OCI-LY1 (cell line): ENCODE measurements at regions not wholly inside any gene's neighbourhood (a gene's known extent, or its start where the extent isn't known, plus 50 kb on each side); places are given as distances from the start of the nearest gene placed in this dataset.

Source experiments
- H2AFZ ChIP-seq: fragments of 200-600 bp; sonication (generic), shearing (Covaris generic); 2 replicates; pipeline ENCODE4 v1.6.0; 2014; ENCODE audit warnings: antibody characterized with exemption, mild to moderate bottlenecking, low read length
- H3F3A ChIP-seq: fragments of 200-600 bp; sonication (generic), shearing (Covaris generic); 2 replicates; pipeline ENCODE4 v1.6.0; 2014; ENCODE audit warnings: mild to moderate bottlenecking, antibody characterized with exemption, low read length, moderate library complexity; ENCODE audit not compliant: insufficient read depth
- H3K27ac ChIP-seq: fragments of 200-600 bp; sonication (generic); 2 replicates; pipeline ENCODE4 v1.5.1; 2014; ENCODE audit warnings: low read length, mixed run types, mild to moderate bottlenecking, low read depth; ENCODE audit not compliant: poor library complexity, severe bottlenecking
- H3K27me3 ChIP-seq: fragments of 200-600 bp; sonication (generic); 2 replicates; pipeline ENCODE4 v1.6.0; 2014; ENCODE audit warnings: antibody characterized with exemption, mild to moderate bottlenecking, low read length, moderate library complexity; ENCODE audit not compliant: insufficient read depth
- H3K36me3 ChIP-seq: fragments of 200-600 bp; sonication (generic); 2 replicates; pipeline ENCODE4 v1.6.1; 2014; ENCODE audit warnings: mild to moderate bottlenecking, antibody characterized with exemption, low read length, moderate library complexity, mixed read lengths; ENCODE audit not compliant: insufficient read depth
- H3K4me1 ChIP-seq: fragments of 200-600 bp; sonication (generic); 2 replicates; pipeline ENCODE4 v1.5.1; 2014; ENCODE audit warnings: mild to moderate bottlenecking, low read length, moderate library complexity; ENCODE audit not compliant: insufficient read depth, severe bottlenecking
- H3K4me2 ChIP-seq: fragments of 200-600 bp; sonication (generic), shearing (Covaris generic); 2 replicates; pipeline ENCODE4 v1.6.1; 2014; ENCODE audit warnings: low read length
- H3K4me3 ChIP-seq: fragments of 200-600 bp; sonication (generic); 2 replicates; pipeline ENCODE4 v1.5.1; 2014; ENCODE audit warnings: low read length, low read depth, mild to moderate bottlenecking, mixed read lengths; ENCODE audit not compliant: poor library complexity, severe bottlenecking
- H3K79me2 ChIP-seq: fragments of 200-600 bp; shearing (Covaris generic); 2 replicates; pipeline ENCODE4 v1.6.1; 2016; ENCODE audit warnings: mixed run types, low read length, mixed read lengths; ENCODE audit not compliant: insufficient read depth
- H3K9ac ChIP-seq: fragments of 200-600 bp; sonication (generic), shearing (Covaris generic); 2 replicates; pipeline ENCODE4 v1.6.1; 2014; ENCODE audit warnings: mild to moderate bottlenecking, low read length, mixed read lengths
- H3K9me2 ChIP-seq: fragments of 200-600 bp; sonication (generic), shearing (Covaris generic); 2 replicates; pipeline ENCODE4 v1.6.1; 2014; ENCODE audit warnings: low read depth, mild to moderate bottlenecking, low read length, mixed read lengths
- H3K9me3 ChIP-seq: fragments of 200-600 bp; shearing (Covaris generic); 2 replicates; pipeline ENCODE4 v1.6.1; 2014; ENCODE audit warnings: low read length, mixed read lengths
- H4K20me1 ChIP-seq: fragments of 200-600 bp; sonication (generic), shearing (Covaris generic); 2 replicates; pipeline ENCODE4 v1.6.0; 2016; ENCODE audit warnings: mild to moderate bottlenecking, low read length; ENCODE audit not compliant: insufficient read depth
- EZH2 ChIP-seq: fragments of 200-600 bp; sonication (generic), shearing (Covaris generic); IDR thresholded peaks from 2 replicates; pipeline ENCODE4 v1.8.0; 2017; ENCODE audit warnings: borderline replicate concordance, mixed run types, mild to moderate bottlenecking, antibody characterized with exemption, low read length, moderate library complexity, mixed read lengths
- TF ChIP-seq, protein P1 (sequence below): fragments of 200-600 bp; sonication (generic), shearing (Covaris generic); IDR thresholded peaks from 2 replicates; pipeline ENCODE4 v1.5.1; 2017; ENCODE audit warnings: mild to moderate bottlenecking, antibody characterized with exemption, low read length, moderate library complexity, mixed read lengths

DNA sequence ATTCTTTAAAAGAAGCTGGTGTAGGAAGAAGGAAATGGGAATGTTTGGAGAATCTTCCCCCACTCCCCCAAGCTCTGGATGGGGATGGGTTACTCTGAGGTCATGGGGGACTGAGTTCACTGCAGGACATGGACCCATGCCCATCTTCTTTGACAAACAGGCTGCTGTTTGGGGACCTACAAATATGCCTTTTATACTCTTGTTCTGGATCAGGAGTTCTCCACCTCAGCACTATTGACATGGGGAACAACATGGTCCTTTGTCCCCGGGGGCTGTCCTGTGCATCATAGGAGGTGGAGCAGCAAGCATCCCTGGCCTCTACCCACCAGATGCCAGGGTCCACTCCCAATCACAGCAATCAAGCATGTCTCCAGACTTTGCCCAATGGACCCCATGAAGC is 365.8 kb upstream of the C1orf174 start:
- no peak overlapping the region for H2AFZ ChIP-seq
- H3K9me2 ChIP-seq, result no peaks in the 10 kb centered on the region
- H3K36me3 ChIP-seq, result no peaks in the 10 kb centered on the region
- H3K79me2 ChIP-seq, result no peaks in the 10 kb centered on the region
- no peaks in the 10 kb centered on the region for H3K9me3 ChIP-seq
- H3K4me3 ChIP-seq, result no peak overlapping the region
- no peaks in the 10 kb centered on the region for H3K27me3 ChIP-seq
- H3K27ac ChIP-seq, result no peak overlapping the region
- no peaks in the 10 kb centered on the region for H3F3A ChIP-seq
- H4K20me1 ChIP-seq, result no peaks in the 10 kb centered on the region
- no peaks in the 10 kb centered on the region for H3K4me1 ChIP-seq
- TF ChIP-seq, protein P1, sequence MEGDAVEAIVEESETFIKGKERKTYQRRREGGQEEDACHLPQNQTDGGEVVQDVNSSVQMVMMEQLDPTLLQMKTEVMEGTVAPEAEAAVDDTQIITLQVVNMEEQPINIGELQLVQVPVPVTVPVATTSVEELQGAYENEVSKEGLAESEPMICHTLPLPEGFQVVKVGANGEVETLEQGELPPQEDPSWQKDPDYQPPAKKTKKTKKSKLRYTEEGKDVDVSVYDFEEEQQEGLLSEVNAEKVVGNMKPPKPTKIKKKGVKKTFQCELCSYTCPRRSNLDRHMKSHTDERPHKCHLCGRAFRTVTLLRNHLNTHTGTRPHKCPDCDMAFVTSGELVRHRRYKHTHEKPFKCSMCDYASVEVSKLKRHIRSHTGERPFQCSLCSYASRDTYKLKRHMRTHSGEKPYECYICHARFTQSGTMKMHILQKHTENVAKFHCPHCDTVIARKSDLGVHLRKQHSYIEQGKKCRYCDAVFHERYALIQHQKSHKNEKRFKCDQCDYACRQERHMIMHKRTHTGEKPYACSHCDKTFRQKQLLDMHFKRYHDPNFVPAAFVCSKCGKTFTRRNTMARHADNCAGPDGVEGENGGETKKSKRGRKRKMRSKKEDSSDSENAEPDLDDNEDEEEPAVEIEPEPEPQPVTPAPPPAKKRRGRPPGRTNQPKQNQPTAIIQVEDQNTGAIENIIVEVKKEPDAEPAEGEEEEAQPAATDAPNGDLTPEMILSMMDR, result no peak
- TF ChIP-seq EZH2, result no peak
- no peak overlapping the region for H3K4me2 ChIP-seq
- H3K9ac ChIP-seq, result no peak overlapping the region

DNA sequence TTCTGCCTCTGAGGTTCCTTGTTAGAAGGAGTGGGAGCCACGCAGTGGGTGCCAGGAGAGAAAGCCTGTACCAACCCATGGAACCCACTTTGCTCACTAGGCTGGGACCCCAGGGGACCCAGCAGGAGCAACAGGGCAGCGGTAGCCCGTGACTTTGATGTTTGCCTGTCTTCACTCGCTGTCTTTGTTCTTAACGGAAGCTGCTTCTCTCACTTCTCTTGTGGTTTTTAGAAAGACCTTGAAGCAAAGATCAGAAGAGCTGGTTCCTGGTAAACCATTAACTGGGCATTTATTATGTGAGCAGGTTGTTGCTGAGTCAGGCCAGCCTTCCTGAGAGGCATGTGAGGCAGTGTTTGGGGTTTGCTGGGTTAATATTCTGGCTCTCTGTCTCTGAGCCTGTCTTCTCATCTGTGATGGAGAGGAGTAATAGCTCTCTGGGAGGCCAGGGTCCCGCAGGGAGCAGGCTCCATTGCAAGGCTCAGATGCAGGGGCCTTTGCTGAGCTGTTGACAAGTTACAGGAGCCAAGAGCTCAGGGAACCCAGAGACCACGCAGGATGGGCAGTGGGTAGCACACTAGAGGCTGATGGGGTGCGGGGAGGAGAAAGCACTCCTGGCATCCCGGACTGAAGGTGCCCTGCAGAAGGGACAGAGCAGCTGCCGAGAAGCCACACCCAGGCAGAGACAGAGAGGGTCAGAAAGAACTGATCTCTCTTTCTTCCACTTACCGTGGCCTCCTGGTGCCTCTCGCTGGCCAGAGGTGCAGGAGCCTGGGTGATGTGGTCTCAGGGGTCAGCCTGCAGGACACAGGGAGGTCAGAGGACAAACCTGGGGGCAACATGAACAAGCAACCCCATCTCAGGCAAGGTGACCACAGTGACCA is 367.5 kb upstream of the C1orf174 start:
- no peaks in the 10 kb centered on the region for H3K4me1 ChIP-seq
- H3K4me2 ChIP-seq, result no peak overlapping the region
- no peaks in the 10 kb centered on the region for H3K9me2 ChIP-seq
- H3K79me2 ChIP-seq, result no peaks in the 10 kb centered on the region
- no peaks in the 10 kb centered on the region for H3K9me3 ChIP-seq
- TF ChIP-seq EZH2, result no peak
- TF ChIP-seq, protein P1, result no peak
- no peaks in the 10 kb centered on the region for H3K27me3 ChIP-seq
- H3K9ac ChIP-seq, result no peak overlapping the region
- no peak overlapping the region for H2AFZ ChIP-seq
- H3K36me3 ChIP-seq, result no peaks in the 10 kb centered on the region
- H3K4me3 ChIP-seq, result no peak overlapping the region
- H3F3A ChIP-seq, result no peaks in the 10 kb centered on the region
- no peak overlapping the region for H3K27ac ChIP-seq
- no peaks in the 10 kb centered on the region for H4K20me1 ChIP-seq

DNA sequence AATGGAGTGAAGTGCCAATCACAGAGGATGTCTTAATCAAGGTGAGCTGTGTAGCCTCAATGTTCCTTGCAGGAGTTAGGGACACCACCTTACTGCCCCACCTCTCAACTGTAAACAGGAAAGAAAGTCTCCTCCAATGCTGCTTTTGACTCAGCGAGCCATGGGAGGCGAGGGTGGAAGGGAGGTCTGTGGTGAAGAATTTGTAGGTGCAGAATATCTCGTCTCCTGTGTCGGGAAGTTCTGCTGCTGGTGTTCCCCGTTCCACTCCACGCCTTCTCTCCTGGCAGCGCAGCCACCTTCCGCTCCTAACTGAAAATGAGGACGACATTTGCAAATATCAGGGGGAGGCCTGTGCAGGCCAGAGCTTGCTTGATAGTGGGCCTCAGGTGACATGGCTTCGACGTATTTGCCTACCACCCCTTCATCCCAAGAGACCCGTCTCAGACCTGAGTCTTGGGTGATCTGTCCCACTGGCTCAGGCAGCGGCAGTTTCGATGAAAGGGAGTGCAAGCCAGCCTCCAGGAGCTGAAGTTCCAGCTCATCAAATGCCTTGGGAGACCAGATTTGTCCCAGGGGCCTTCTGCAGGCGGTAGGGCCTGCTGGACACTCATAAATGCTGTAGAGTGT is 368.3 kb upstream of the C1orf174 start:
- Histone ChIP-seq H3K4me1 (no peaks in the 10 kb centered on the region), H3K9me2 (no peaks in the 10 kb centered on the region), H3K27me3 (no peaks in the 10 kb centered on the region), H3K9ac (no peak overlapping the region), H3K36me3 (no peaks in the 10 kb centered on the region), H3K9me3 (no peaks in the 10 kb centered on the region), H3F3A (no peaks in the 10 kb centered on the region), H3K27ac (no peak overlapping the region), H3K79me2 (no peaks in the 10 kb centered on the region), H3K4me2 (no peak overlapping the region), H3K4me3 (no peak overlapping the region), H4K20me1 (no peaks in the 10 kb centered on the region), H2AFZ (no peak overlapping the region)
- TF ChIP-seq, protein P1, result no peak
- TF ChIP-seq EZH2, result no peak
